GM12873 (cell line): ENCODE measurements at regions not wholly inside any gene's neighbourhood (a gene's known extent, or its start where the extent isn't known, plus 50 kb on each side); places are given as distances from the start of the nearest gene placed in this dataset.

Experiments used
- TF ChIP-seq, protein P1 (sequence below): IDR thresholded peaks from 2 replicates; pipeline ENCODE4 v1.5.1; 2012; ENCODE audit warnings: low read depth, mild to moderate bottlenecking, moderate library complexity, low read length, control low read depth; ENCODE audit not compliant: insufficient read depth; ENCODE audit errors: missing control alignments

DNA sequence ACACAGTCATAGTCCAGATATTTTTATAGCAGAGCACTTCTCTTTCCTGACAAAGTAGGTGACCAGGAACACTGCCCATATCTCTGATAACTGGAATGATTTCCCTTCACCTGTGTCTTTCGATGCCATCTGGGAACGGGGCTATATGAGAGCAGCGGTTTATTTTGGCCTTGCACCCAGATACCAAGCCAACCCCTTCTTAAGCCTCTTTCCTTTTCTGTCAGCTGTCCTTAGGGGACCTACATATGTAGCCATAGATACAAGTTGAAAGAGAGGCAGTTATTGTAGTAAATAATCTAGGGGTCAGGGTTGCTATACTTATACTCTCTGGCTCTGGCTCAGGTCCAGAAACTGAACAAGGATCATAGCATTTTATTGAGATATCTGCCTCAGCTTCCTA, 128.8 kb downstream of the NHLRC3 start:
- TF ChIP-seq, protein P1, sequence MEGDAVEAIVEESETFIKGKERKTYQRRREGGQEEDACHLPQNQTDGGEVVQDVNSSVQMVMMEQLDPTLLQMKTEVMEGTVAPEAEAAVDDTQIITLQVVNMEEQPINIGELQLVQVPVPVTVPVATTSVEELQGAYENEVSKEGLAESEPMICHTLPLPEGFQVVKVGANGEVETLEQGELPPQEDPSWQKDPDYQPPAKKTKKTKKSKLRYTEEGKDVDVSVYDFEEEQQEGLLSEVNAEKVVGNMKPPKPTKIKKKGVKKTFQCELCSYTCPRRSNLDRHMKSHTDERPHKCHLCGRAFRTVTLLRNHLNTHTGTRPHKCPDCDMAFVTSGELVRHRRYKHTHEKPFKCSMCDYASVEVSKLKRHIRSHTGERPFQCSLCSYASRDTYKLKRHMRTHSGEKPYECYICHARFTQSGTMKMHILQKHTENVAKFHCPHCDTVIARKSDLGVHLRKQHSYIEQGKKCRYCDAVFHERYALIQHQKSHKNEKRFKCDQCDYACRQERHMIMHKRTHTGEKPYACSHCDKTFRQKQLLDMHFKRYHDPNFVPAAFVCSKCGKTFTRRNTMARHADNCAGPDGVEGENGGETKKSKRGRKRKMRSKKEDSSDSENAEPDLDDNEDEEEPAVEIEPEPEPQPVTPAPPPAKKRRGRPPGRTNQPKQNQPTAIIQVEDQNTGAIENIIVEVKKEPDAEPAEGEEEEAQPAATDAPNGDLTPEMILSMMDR = no peak

DNA sequence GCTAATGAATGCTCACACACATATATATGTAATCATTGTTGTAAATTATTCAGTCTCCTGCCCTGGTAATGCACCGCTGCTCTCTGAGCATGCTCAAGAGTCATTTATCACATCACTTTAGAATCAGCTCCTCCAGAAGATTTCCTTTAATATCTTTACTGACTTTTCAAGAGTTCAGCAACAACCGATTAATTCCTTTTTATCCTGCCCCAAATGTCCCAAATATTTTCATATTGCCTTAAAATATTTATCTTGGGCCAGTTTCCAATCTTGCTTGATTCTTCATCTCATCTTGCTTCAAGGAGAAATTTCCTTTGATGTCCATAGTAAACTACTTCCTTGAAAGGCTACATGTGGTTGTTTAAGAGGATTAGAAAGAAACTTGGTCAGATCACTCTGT, 132.5 kb downstream of the NHLRC3 start:
- TF ChIP-seq, protein P1 = no peak

DNA sequence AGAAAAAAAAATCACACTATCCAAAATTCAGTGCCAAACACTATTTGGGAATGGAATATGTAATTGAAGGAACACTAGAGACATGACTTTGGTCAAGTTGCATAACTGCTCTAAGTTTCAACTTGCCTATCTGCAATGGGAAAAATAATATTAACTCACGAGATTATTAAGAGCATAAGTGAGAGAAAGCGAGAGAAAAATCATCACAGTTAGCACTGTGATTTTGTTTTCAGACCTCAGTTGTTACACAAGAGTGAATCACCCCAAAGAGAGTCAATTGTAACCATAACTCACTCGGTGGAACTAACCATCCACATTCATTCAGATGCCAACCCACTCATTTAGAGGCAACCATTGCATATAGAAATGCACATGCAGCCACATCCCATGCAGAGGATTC, 147.1 kb downstream of the NHLRC3 start:
- TF ChIP-seq, protein P1 = no peak

DNA sequence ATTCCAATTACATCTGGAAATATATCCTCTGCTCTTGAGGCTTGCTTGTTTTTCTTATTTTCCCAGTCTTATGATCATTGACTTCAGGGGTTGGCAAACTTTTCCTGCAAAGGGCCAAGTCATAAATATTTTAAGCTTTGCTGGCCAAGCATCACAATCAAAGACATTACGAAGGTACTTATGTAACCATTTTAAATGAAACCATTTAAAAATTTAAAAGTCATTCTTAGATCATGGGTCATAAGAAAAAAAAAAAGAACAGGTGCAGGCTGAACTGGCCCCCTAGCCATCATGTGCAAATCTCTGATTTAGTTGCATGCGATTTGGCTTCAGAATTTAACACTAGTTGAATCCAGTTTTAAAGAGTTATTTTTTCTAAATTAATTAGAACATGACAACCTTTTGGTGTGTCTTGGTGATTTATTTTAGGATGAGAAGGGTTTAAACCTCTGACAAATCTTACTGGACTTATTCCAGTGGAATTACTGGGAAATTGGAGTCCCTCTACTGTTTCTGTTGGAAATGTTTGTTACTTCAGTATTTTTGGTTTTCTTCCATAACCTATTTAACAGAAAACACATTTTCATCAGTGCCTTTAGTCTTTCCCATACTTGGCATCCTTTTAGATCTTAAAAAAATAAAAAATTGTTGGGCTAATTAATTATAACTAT, 148.1 kb downstream of the NHLRC3 start:
- TF ChIP-seq, protein P1 = no peak

DNA sequence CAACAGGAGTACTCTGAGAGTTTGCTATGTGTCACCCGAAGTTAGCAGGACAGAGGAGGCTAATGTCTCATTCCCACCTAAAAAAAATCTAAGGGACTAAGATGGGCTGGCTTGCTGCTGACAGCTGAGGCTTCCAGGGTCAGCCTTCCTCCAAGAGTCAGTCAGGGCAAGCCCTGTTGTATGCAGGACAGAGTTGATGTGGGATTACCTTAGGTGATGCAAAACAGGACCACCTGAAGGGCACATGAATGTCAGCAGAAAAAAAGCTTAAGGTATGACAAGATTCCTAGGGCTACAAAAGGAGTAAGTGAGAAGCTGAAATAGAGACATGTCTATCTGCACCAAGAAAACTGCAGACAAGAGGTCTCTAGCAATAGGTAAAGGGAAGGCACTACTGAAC, 151.5 kb downstream of the NHLRC3 start:
- TF ChIP-seq, protein P1 = no peak

DNA sequence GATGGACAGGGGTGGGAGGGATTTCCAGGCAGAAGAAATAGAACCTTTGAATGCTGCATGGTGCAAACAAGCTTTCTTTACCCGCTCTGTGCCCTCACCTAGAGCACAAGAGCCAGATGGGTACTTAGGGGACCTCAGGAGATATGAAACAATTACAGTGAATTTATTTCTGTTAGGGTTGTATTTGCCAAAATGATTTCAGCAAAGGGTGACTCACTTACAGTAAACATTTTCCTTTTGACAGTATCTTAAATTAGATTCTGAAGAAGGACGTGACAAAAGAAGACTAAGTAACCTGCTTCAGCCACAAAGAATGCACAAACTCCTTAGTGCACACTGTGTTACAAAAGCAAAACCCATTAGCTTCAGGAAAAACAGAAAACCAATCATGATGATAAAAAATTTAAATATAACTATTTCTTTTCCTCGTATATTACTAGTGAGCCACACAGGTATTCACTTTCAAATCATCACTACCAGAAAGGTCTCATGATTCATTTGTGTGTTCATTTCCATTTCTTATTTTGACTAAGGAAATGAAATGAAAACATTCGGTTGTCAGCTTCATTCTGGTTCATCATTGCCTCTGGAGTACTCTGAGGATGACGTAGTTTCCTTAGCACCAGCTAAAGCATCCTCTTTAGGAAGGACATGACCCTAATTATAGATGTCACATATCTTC, 158.8 kb downstream of the NHLRC3 start:
- TF ChIP-seq, protein P1 = no peak

DNA sequence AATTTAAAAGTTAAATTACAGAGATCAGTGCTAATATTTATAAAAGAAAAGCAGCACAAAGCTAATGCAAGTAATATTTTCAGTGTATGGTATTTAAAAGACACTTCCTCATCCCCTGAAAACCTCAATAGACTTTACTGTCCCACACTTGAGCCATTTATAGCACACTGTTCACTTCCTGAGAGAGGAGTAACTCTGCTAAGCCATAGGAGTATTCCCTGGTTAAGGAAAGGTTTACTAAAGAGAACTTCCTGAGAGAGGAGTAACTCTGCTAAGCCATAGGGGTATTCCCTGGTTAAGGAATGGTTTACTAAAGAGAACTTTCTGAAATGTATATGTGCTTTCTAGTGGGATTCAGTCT, 159.4 kb downstream of the NHLRC3 start:
- TF ChIP-seq, protein P1 = no peak
